Raji (cell line): ENCODE measurements at regions not wholly inside any gene's neighbourhood (a gene's known extent, or its start where the extent isn't known, plus 50 kb on each side); places are given as distances from the start of the nearest gene placed in this dataset.

ENCODE experiments used
- POLR2A ChIP-seq: IDR thresholded peaks from 2 replicates; pipeline ENCODE4 v1.6.1; 2011; ENCODE audit warnings: low read depth, low read length, control low read depth; ENCODE audit not compliant: insufficient read depth

DNA sequence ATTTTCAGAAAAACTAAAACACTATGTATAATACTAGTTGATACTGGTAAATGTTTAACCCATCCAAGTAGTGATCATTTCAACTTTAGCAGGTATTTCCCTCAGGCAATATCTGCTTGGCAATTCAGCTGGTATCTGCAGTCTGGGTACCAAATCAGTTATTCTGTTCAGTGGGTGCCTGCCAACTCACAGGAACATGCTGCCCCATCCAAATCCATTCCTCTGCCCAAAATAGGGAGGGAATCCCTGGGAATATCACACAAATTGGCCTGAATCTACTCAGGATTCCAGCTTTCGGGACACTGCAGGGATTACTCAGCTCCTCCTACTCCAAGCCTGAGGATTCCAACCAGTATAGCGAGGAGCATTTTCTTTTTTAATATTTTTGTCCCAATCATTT is 61.7 kb upstream of the PDE4D start:
- TF ChIP-seq POLR2A = no peak

GRCh38 chr5:59943452-59944113 is 50.1 kb upstream of the PDE4D start:
- no peak for TF ChIP-seq POLR2A
